ENCODE measurements at regions not wholly inside any gene's neighbourhood (a gene's known extent, or its start where the extent isn't known, plus 50 kb on each side); places are given as distances from the start of the nearest gene placed in this dataset.
"Not testable (repeated sequence)": the region's sequence is repeated elsewhere in the genome, so short reads cannot be mapped to it uniquely, and the experiment has no call there.

GRCh38 chr4:100635899-100636298, 118.1 kb upstream of the EMCN start:
- no peaks in the 10 kb centered on the region for H3K4me1 Mint-ChIP-seq (ENCODE audit: unreplicated experiment)
- TF ChIP-seq CTCF (conservative IDR thresholded peaks at IDR 0.05): no peak
- H3K9me3 Mint-ChIP-seq: no peaks in the 10 kb centered on the region
- no peaks in the 10 kb centered on the region for H3K36me3 Mint-ChIP-seq
- no peak overlapping the region for H3K4me3 Mint-ChIP-seq
- no peaks in the 10 kb centered on the region for H3K27me3 Mint-ChIP-seq
- DNase-seq (ENCODE audit: extremely low spot score, unreplicated experiment): no peak
- no peak overlapping the region for H3K27ac Mint-ChIP-seq

- no peaks in the 10 kb centered on the region for H3K9me3 Mint-ChIP-seq
- no peaks in the 10 kb centered on the region for H3K36me3 Mint-ChIP-seq
- no peak for DNase-seq (ENCODE audit: extremely low spot score, unreplicated experiment)
- H3K4me3 Mint-ChIP-seq: no peak overlapping the region
- no peaks in the 10 kb centered on the region for H3K27me3 Mint-ChIP-seq
- TF ChIP-seq CTCF (conservative IDR thresholded peaks at IDR 0.05): no peak
- no peaks in the 10 kb centered on the region for H3K4me1 Mint-ChIP-seq (ENCODE audit: unreplicated experiment)
- no peak overlapping the region for H3K27ac Mint-ChIP-seq
Observed at GRCh38 chr4:100633269-100633668, 115.4 kb upstream of the EMCN start.

GRCh38 chr4:100632163-100632562, 114.3 kb upstream of the EMCN start:
- H3K9me3 Mint-ChIP-seq: no peaks in the 10 kb centered on the region
- H3K27me3 Mint-ChIP-seq: no peaks in the 10 kb centered on the region
- TF ChIP-seq CTCF (conservative IDR thresholded peaks at IDR 0.05): no peak
- H3K36me3 Mint-ChIP-seq: no peaks in the 10 kb centered on the region
- no peaks in the 10 kb centered on the region for H3K4me1 Mint-ChIP-seq (ENCODE audit: unreplicated experiment)
- no peak overlapping the region for H3K27ac Mint-ChIP-seq
- DNase-seq (ENCODE audit: extremely low spot score, unreplicated experiment): no peak
- no peak overlapping the region for H3K4me3 Mint-ChIP-seq

GRCh38 chr4:100631281-100631968, 113.6 kb upstream of the EMCN start:
- Mint-ChIP-seq H3K27me3 (no peaks in the 10 kb centered on the region), H3K4me3 (no peak overlapping the region), H3K36me3 (no peaks in the 10 kb centered on the region), H3K4me1 (ENCODE audit: unreplicated experiment) (no peaks in the 10 kb centered on the region), H3K9me3 (no peaks in the 10 kb centered on the region), H3K27ac (no peak overlapping the region)
- no peak for TF ChIP-seq CTCF (conservative IDR thresholded peaks at IDR 0.05)
- no peak for DNase-seq (ENCODE audit: extremely low spot score, unreplicated experiment)

- peaks cover 5% of the 10 kb centered on the region for H3K9me3 Mint-ChIP-seq
- no peak overlapping the region for H3K4me3 Mint-ChIP-seq
- no peaks in the 10 kb centered on the region for H3K27me3 Mint-ChIP-seq
- no peaks in the 10 kb centered on the region for H3K4me1 Mint-ChIP-seq (ENCODE audit: unreplicated experiment)
- TF ChIP-seq CTCF (conservative IDR thresholded peaks at IDR 0.05): no peak
- no peak for DNase-seq (ENCODE audit: extremely low spot score, unreplicated experiment)
- no peak overlapping the region for H3K27ac Mint-ChIP-seq
- no peaks in the 10 kb centered on the region for H3K36me3 Mint-ChIP-seq
Observed at GRCh38 chr4:100630341-100630740, 112.5 kb upstream of the EMCN start.

GRCh38 chr4:100609810-100610209, 92.0 kb upstream of the EMCN start:
- no peak overlapping the region for H3K4me3 Mint-ChIP-seq
- no peaks in the 10 kb centered on the region for H3K36me3 Mint-ChIP-seq
- no peaks in the 10 kb centered on the region for H3K4me1 Mint-ChIP-seq (ENCODE audit: unreplicated experiment)
- TF ChIP-seq CTCF (conservative IDR thresholded peaks at IDR 0.05): no peak
- H3K9me3 Mint-ChIP-seq: no peaks in the 10 kb centered on the region
- DNase-seq (ENCODE audit: extremely low spot score, unreplicated experiment): no peak
- H3K27me3 Mint-ChIP-seq: no peaks in the 10 kb centered on the region
- H3K27ac Mint-ChIP-seq: no peak overlapping the region

GRCh38 chr4:100608651-100609050, 90.8 kb upstream of the EMCN start:
- not testable (repeated sequence) for H3K27ac Mint-ChIP-seq; H3K36me3 Mint-ChIP-seq; H3K4me3 Mint-ChIP-seq; H3K9me3 Mint-ChIP-seq; H3K27me3 Mint-ChIP-seq; DNase-seq (ENCODE audit: extremely low spot score, unreplicated experiment); H3K4me1 Mint-ChIP-seq (ENCODE audit: unreplicated experiment)

Measured in type B pancreatic cell (in vitro differentiated cells).